ENCODE measurements at regions not wholly inside any gene's neighbourhood (a gene's known extent, or its start where the extent isn't known, plus 50 kb on each side); places are given as distances from the start of the nearest gene placed in this dataset.

GRCh38 chr10:36354633-36355032, 712.5 kb upstream of the FZD8 start:
- Histone ChIP-seq H3K9ac (ENCODE audit: low read length) (no peak overlapping the region), H3K27me3 (ENCODE audit: insufficient read depth, low read length) (no peaks in the 10 kb centered on the region), H2AFZ (ENCODE audit: low read depth, low read length) (no peak overlapping the region), H3K4me1 (ENCODE audit: insufficient read depth, low read length) (peaks cover 7% of the 10 kb centered on the region), H3K4me2 (ENCODE audit: low read length) (no peak overlapping the region), H3K36me3 (ENCODE audit: insufficient read depth, low read length) (no peaks in the 10 kb centered on the region), H4K20me1 (ENCODE audit: insufficient read depth, low read length) (no peaks in the 10 kb centered on the region), H3K27ac (ENCODE audit: low read depth, low read length) (no peak overlapping the region), H3K4me3 (ENCODE audit: insufficient read depth, low read depth, low read length) (no peak overlapping the region), H3K9me3 (ENCODE audit: insufficient read depth, low read depth, low read length) (no peaks in the 10 kb centered on the region), H3K79me2 (ENCODE audit: insufficient read depth, low read length) (no peaks in the 10 kb centered on the region)
- Mint-ChIP-seq H3K27ac (ENCODE audit: unreplicated experiment) (no peak overlapping the region), H3K36me3 (ENCODE audit: low read depth, unreplicated experiment) (no peaks in the 10 kb centered on the region), H3K9me3 (ENCODE audit: unreplicated experiment) (no peaks in the 10 kb centered on the region), H3K4me1 (ENCODE audit: low read depth, unreplicated experiment) (peaks cover 11% of the 10 kb centered on the region), H3K27me3 (ENCODE audit: low read depth, unreplicated experiment) (no peaks in the 10 kb centered on the region), H3K4me3 (ENCODE audit: unreplicated experiment) (no peak overlapping the region)
- FAIRE-seq: no peak
- DNase-seq (ENCODE audit: low read depth): no peak
- TF ChIP-seq, protein P1, sequence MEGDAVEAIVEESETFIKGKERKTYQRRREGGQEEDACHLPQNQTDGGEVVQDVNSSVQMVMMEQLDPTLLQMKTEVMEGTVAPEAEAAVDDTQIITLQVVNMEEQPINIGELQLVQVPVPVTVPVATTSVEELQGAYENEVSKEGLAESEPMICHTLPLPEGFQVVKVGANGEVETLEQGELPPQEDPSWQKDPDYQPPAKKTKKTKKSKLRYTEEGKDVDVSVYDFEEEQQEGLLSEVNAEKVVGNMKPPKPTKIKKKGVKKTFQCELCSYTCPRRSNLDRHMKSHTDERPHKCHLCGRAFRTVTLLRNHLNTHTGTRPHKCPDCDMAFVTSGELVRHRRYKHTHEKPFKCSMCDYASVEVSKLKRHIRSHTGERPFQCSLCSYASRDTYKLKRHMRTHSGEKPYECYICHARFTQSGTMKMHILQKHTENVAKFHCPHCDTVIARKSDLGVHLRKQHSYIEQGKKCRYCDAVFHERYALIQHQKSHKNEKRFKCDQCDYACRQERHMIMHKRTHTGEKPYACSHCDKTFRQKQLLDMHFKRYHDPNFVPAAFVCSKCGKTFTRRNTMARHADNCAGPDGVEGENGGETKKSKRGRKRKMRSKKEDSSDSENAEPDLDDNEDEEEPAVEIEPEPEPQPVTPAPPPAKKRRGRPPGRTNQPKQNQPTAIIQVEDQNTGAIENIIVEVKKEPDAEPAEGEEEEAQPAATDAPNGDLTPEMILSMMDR (IDR thresholded peaks at IDR 0.05; ENCODE audit: insufficient read depth, low read depth, low read length): no peak
- no peak for TF ChIP-seq EZH2 (IDR thresholded peaks at IDR 0.05; ENCODE audit: insufficient read depth, low read length)

GRCh38 chr10:36351159-36351558, 709.1 kb upstream of the FZD8 start:
- TF ChIP-seq EZH2 (IDR thresholded peaks at IDR 0.05; ENCODE audit: insufficient read depth, low read length): no peak
- TF ChIP-seq, protein P1 (IDR thresholded peaks at IDR 0.05; ENCODE audit: insufficient read depth, low read depth, low read length): no peak
- Histone ChIP-seq H3K4me1 (ENCODE audit: insufficient read depth, low read length) (peaks cover 12% of the 10 kb centered on the region), H3K4me2 (ENCODE audit: low read length) (no peak overlapping the region), H3K9me3 (ENCODE audit: insufficient read depth, low read depth, low read length) (no peaks in the 10 kb centered on the region), H3K9ac (ENCODE audit: low read length) (no peak overlapping the region), H3K36me3 (ENCODE audit: insufficient read depth, low read length) (no peaks in the 10 kb centered on the region), H4K20me1 (ENCODE audit: insufficient read depth, low read length) (no peaks in the 10 kb centered on the region), H2AFZ (ENCODE audit: low read depth, low read length) (no peak overlapping the region), H3K27ac (ENCODE audit: low read depth, low read length) (no peak overlapping the region), H3K4me3 (ENCODE audit: insufficient read depth, low read depth, low read length) (no peak overlapping the region), H3K79me2 (ENCODE audit: insufficient read depth, low read length) (no peaks in the 10 kb centered on the region), H3K27me3 (ENCODE audit: insufficient read depth, low read length) (no peaks in the 10 kb centered on the region)
- Mint-ChIP-seq H3K4me1 (ENCODE audit: low read depth, unreplicated experiment) (peaks cover 8% of the 10 kb centered on the region), H3K27me3 (ENCODE audit: low read depth, unreplicated experiment) (no peaks in the 10 kb centered on the region), H3K4me3 (ENCODE audit: unreplicated experiment) (no peak overlapping the region), H3K9me3 (ENCODE audit: unreplicated experiment) (no peaks in the 10 kb centered on the region), H3K36me3 (ENCODE audit: low read depth, unreplicated experiment) (no peaks in the 10 kb centered on the region), H3K27ac (ENCODE audit: unreplicated experiment) (no peak overlapping the region)
- no peak for DNase-seq (ENCODE audit: low read depth)
- no peak for FAIRE-seq

- DNase-seq (ENCODE audit: low read depth): peak; percentile 82
- H3K4me1 ChIP-seq (ENCODE audit: insufficient read depth, low read length): peaks cover 12% of the 10 kb centered on the region
- Mint-ChIP-seq H3K4me3 (ENCODE audit: unreplicated experiment) (no peak overlapping the region), H3K27ac (ENCODE audit: unreplicated experiment) (peak overlapping the region; percentile 94), H3K4me1 (ENCODE audit: low read depth, unreplicated experiment) (peaks cover 16% of the 10 kb centered on the region), H3K36me3 (ENCODE audit: low read depth, unreplicated experiment) (no peaks in the 10 kb centered on the region), H3K9me3 (ENCODE audit: unreplicated experiment) (no peaks in the 10 kb centered on the region), H3K27me3 (ENCODE audit: low read depth, unreplicated experiment) (no peaks in the 10 kb centered on the region)
- H4K20me1 ChIP-seq (ENCODE audit: insufficient read depth, low read length): no peaks in the 10 kb centered on the region
- peak overlapping the region; percentile 42 for H3K9ac ChIP-seq (ENCODE audit: low read length)
- no peaks in the 10 kb centered on the region for H3K79me2 ChIP-seq (ENCODE audit: insufficient read depth, low read length)
- TF ChIP-seq EZH2 (IDR thresholded peaks at IDR 0.05; ENCODE audit: insufficient read depth, low read length): no peak
- TF ChIP-seq, protein P1 (IDR thresholded peaks at IDR 0.05; ENCODE audit: insufficient read depth, low read depth, low read length): no peak
- H3K27me3 ChIP-seq (ENCODE audit: insufficient read depth, low read length): no peaks in the 10 kb centered on the region
- peak; percentile 100 for FAIRE-seq
- H3K36me3 ChIP-seq (ENCODE audit: insufficient read depth, low read length): no peaks in the 10 kb centered on the region
- no peak overlapping the region for H3K4me3 ChIP-seq (ENCODE audit: insufficient read depth, low read depth, low read length)
- H2AFZ ChIP-seq (ENCODE audit: low read depth, low read length): peak overlapping the region; percentile 53
- no peaks in the 10 kb centered on the region for H3K9me3 ChIP-seq (ENCODE audit: insufficient read depth, low read depth, low read length)
- H3K27ac ChIP-seq (ENCODE audit: low read depth, low read length): peak overlapping the region; percentile 61
- H3K4me2 ChIP-seq (ENCODE audit: low read length): peak overlapping the region; percentile 54
These were observed 707.5 kb upstream of the FZD8 start for GRCh38 chr10:36349445-36350078.

Measured in astrocyte (in vitro differentiated cells and primary cell).